HG02623 (cell line): ENCODE measurements at regions not wholly inside any gene's neighbourhood (a gene's known extent, or its start where the extent isn't known, plus 50 kb on each side); places are given as distances from the start of the nearest gene placed in this dataset.

Source experiments
- ATAC-seq: cut with Tn5 transposase; IDR thresholded peaks from one replicate; pipeline ENCODE4 v1.9.1; 2021; ENCODE audit warnings: moderate library complexity; ENCODE audit not compliant: unreplicated experiment

- ATAC-seq = no peak
These were observed 1229.2 kb upstream of the CADM2 start for GRCh38 chr3:83729576-83729975.

DNA sequence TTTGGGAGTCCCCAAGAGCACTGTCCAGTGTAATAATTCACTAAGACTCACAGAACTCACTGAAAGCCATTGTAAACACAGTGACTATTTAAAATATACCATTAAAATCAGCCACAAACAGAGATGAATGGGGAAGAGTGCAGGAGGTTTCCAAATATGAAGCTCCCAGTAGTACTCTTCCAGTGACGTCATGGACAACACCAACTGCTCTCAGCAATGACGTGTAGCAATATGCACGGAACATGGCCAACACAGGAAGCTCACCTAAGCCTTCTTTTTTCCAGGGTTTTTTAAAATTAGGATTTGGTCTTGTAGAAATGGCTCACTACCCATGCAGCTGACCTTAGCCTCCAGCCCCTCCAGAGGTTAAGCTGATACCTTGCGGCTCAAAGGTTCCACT is 1224.1 kb upstream of the CADM2 start:
- ATAC-seq = no peak

DNA sequence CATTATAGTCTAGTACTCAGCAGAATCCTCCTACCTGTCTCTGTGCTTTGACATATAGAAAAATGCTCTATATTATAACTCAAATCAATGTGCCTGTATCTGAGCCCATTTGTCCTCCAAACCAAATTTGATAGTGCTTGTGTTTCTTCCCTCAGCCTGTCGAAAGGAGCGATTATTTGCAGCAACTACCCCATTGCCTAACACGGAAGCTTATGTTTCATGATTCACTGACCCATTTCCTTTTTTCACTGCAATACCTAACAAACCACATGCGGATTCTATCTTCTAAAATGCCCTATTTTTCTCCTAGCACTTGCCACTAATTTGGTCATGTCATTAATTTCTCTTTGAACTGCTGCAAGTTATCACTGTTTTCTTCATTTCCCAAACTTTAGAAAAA is 1220.6 kb upstream of the CADM2 start:
- ATAC-seq = no peak

GRCh38 chr3:83740504-83740903 is 1218.3 kb upstream of the CADM2 start:
- ATAC-seq = no peak

GRCh38 chr3:83765956-83766355 is 1192.8 kb upstream of the CADM2 start:
- no peak for ATAC-seq

- no peak for ATAC-seq
These were observed 1188.8 kb upstream of the CADM2 start for GRCh38 chr3:83769791-83770663.

GRCh38 chr3:83770664-83771402 is 1188.0 kb upstream of the CADM2 start:
- ATAC-seq = no peak

GRCh38 chr3:83802801-83803200 is 1156.0 kb upstream of the CADM2 start:
- ATAC-seq = no peak

- ATAC-seq = no peak
These were observed 1151.3 kb upstream of the CADM2 start for GRCh38 chr3:83807511-83807910.

GRCh38 chr3:83813176-83813575 is 1145.6 kb upstream of the CADM2 start:
- no peak for ATAC-seq

- no peak for ATAC-seq
These were observed 1142.1 kb upstream of the CADM2 start for GRCh38 chr3:83816653-83817052.

DNA sequence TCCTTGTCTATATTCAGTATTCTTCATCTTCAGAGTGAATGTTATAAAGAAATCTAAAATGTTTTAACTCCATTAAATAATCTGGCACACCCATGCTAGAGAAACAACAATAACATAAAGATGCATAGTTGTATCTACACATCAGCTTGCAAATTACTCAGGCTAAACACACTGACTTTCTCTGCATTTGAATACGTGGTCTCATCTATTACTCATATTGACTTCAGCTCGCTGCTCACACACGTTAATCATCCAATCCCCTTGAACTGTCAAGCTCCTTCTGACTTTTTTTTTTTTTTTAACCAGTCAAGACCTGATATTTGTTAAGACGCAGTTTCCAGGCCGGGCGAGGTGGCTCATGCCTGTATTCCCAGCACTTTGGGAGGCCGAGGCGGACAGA is 1137.3 kb upstream of the CADM2 start:
- ATAC-seq = no peak

DNA sequence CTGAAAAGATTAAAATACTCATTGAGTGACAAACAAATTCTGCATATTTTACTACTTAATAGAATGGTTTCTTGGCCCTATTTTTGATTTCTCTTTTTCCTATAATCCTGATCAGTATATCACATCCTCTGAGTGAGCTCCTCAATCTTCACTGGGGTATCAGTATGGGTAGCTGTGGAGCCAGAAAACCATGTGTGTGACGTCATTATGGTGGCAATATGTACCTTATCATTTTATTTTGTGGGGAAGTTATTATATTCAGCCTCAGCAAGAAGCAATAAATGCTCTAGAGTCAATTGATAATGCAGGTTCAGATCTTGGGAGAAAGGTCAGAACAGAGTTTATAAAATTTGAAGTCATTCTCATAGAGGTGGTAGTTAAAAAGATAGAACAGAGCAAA is 1135.7 kb upstream of the CADM2 start:
- ATAC-seq = no peak

GRCh38 chr3:83835040-83835439 is 1123.7 kb upstream of the CADM2 start:
- ATAC-seq = no peak

DNA sequence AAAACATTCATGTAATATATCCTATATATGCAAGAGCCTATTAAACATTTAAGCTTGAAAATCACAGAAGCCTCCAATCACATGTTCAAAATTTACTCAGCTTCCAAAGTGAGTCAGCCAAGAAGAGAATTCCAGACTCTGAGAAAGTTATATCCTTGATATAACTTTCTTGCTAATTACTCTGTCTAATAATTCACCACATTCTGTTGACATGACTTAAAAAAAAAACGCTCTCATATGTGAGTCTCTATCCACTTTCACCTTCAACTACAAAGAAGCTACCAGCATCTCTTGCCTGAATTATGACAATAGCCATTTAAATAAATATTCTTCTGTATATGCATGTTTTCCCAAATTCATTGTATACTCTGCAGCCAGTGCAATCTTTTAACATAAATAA is 1116.3 kb upstream of the CADM2 start:
- no peak for ATAC-seq

DNA sequence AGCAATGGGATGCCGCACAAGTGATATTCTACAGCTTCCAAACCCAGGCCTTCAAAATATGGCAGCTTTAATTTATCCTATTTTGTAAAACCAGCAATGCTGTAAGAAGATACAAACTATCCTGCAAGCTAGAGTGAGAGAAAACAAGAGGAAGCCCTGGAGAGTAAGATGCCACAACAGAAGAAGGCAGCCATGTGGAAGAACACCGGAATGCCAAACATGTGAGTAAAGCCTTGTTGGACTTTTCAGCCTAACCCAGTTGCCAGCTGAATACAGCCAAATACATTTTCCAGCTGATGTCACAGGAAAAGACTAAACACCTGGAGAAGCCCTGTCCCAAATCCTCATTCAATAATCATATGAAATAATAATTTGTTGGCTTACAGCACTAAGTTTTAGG is 1115.1 kb upstream of the CADM2 start:
- no peak for ATAC-seq

DNA sequence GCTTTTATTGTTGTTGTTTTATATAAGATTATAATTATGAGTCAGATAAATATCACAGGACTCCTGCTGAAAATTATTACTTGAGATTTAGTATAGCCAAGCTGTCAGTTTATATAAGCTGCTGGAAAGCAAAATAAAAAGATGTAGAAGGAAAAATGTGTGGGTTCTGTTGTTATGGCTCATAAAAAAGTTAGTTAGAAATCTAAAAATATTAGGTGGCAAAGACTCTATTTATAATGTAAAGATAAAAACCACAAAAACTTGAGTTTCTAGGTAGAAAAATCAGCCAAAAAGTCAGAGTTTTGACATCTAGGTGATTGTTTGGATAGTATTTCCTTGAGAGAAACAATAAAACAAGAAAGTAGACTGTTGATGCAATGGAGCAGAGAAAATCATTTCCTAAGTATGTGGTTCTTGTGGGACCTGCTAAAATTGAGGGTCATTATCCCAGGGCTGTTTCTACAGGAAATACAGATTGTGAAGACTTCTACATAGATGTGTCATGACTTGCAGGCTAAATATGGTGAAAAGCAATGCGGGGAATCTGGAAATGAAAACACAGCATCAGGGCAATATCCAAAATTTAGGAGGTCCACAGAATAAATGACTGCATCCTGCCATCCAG is 1109.6 kb upstream of the CADM2 start:
- ATAC-seq = no peak

GRCh38 chr3:83863380-83863779 is 1095.4 kb upstream of the CADM2 start:
- ATAC-seq = no peak

- no peak for ATAC-seq
These were observed 1089.8 kb upstream of the CADM2 start for GRCh38 chr3:83868909-83869567.

DNA sequence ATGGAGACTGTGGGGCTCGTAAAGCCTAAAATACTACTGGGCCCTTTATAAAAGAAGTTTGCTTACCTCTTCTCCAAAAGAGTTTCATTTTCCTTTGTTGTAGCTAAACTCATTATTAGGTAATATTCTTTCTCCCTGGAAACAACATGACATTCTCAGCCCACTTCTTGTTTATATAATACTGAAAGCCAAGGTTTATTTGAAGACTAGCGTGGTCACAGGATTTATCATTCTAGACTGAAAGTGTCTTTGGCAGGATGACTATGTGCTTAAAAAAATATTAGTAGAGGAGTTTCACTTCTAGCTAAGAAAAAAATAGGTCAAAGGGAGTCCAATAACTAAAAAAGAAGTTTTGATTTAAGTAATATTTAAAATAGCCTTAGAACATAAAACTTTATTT is 1085.2 kb upstream of the CADM2 start:
- no peak for ATAC-seq

DNA sequence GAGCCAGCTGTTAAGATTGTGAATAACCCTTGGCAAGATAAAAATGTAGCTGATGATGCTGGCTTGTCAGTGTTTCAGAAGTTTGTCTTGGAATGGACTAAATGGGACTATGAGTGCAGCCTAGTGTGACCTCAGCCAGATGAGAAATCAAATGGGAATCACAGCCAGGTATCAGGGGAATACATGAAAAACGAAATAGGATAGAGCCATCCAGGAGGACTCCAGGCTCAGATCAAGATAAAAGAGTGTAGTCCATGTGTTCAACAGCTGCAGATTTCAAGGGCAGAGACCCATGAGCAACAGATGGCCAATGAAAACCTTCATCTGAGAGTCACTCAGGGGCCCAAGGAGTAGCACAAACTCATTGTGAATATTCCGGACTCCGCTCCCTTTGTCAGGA is 1080.9 kb upstream of the CADM2 start:
- ATAC-seq = no peak
